Panc1 (cell line): ENCODE measurements at regions not wholly inside any gene's neighbourhood (a gene's known extent, or its start where the extent isn't known, plus 50 kb on each side); places are given as distances from the start of the nearest gene placed in this dataset.

Experiments used
- CTCF ChIP-seq: fragments of 450-650 bp; IDR thresholded peaks from 2 replicates; pipeline ENCODE4 v1.5.1; 2017; ENCODE audit warnings: mild to moderate bottlenecking
- POLR2AphosphoS5 ChIP-seq: IDR thresholded peaks from 2 replicates; pipeline ENCODE4 v1.6.1; 2012; ENCODE audit warnings: mild to moderate bottlenecking, low read depth, low read length, moderate library complexity
- SIN3A ChIP-seq: IDR thresholded peaks from 2 replicates; pipeline ENCODE4 v1.6.1; 2012; ENCODE audit warnings: low read depth, mild to moderate bottlenecking, low read length, moderate library complexity, borderline replicate concordance; ENCODE audit not compliant: insufficient read depth
- TCF7L2 ChIP-seq: IDR thresholded peaks from 2 replicates; pipeline ENCODE4 v1.6.1; 2011; ENCODE audit warnings: mild to moderate bottlenecking, low read depth, low read length, inconsistent platforms

- TF ChIP-seq CTCF (no peak), SIN3A (no peak), POLR2AphosphoS5 (no peak), TCF7L2 (no peak)
Observed at GRCh38 chr13:112172017-112172416, 105.1 kb downstream of the SOX1 start.
